Parathyroid adenoma (tissue), 2 donors: ENCODE measurements at regions not wholly inside any gene's neighbourhood (a gene's known extent, or its start where the extent isn't known, plus 50 kb on each side); places are given as distances from the start of the nearest gene placed in this dataset.
"Not testable (repeated sequence)": the region's sequence is repeated elsewhere in the genome, so short reads cannot be mapped to it uniquely, and the experiment has no call there.

Experiments
- H2AFZ ChIP-seq: fragments of 300-600 bp; sonication (generic); one replicate; pipeline ENCODE4 v1.7.0; 2017; ENCODE audit warnings: antibody characterized with exemption, mild to moderate bottlenecking
- H3K27ac ChIP-seq: fragments of 300-600 bp; sonication (generic); one replicate; pipeline ENCODE4 v1.7.0; 2017
- H3K27me3 ChIP-seq: fragments of 300-600 bp; sonication (generic); one replicate; pipeline ENCODE4 v1.7.0; 2017; ENCODE audit warnings: low read length; ENCODE audit not compliant: control insufficient read depth, insufficient read depth
- H3K36me3 ChIP-seq: fragments of 300-600 bp; sonication (generic); one replicate; pipeline ENCODE4 v1.7.0; 2017; ENCODE audit warnings: low read length; ENCODE audit not compliant: control insufficient read depth, insufficient read depth
- H3K4me1 ChIP-seq: fragments of 300-600 bp; sonication (generic); one replicate; pipeline ENCODE4 v1.7.0; 2017; ENCODE audit warnings: control low read depth
- H3K4me2 ChIP-seq: fragments of 300-600 bp; sonication (generic); one replicate; pipeline ENCODE4 v1.7.0; 2017; ENCODE audit warnings: low read length
- H3K4me3 ChIP-seq: fragments of 300-600 bp; sonication (generic); one replicate; pipeline ENCODE4 v1.7.0; 2017; ENCODE audit warnings: low read depth, low read length
- H3K79me2 ChIP-seq: fragments of 300-600 bp; sonication (generic); one replicate; pipeline ENCODE4 v1.7.0; 2017; ENCODE audit warnings: control low read depth
- H3K9ac ChIP-seq: fragments of 300-600 bp; sonication (generic); one replicate; pipeline ENCODE4 v1.7.0; 2017; ENCODE audit warnings: mild to moderate bottlenecking
- H3K9me3 ChIP-seq: fragments of 300-600 bp; sonication (generic); one replicate; pipeline ENCODE4 v1.7.0; 2017; ENCODE audit warnings: low read length; ENCODE audit not compliant: control insufficient read depth
- CTCF ChIP-seq: fragments of 300-600 bp; sonication (generic); IDR thresholded peaks from one replicate; pipeline ENCODE4 v1.7.0; 2017; ENCODE audit warnings: antibody characterized with exemption, mild to moderate bottlenecking
- donor health status: primary hyperparathyroidism.

- Histone ChIP-seq H3K27ac (no peak overlapping the region), H2AFZ (no peak overlapping the region), H3K79me2 (no peaks in the 10 kb centered on the region), H3K9me3 (no peaks in the 10 kb centered on the region), H3K9ac (no peak overlapping the region), H3K36me3 (no peaks in the 10 kb centered on the region), H3K4me1 (no peaks in the 10 kb centered on the region), H3K4me3 (no peak overlapping the region), H3K27me3 (no peaks in the 10 kb centered on the region), H3K4me2 (no peak overlapping the region)
- no peak for TF ChIP-seq CTCF
Observed at GRCh38 chr9:22170556-22170955, 161.5 kb upstream of the CDKN2B start.

- no peak overlapping the region for H3K9ac ChIP-seq
- no peaks in the 10 kb centered on the region for H3K79me2 ChIP-seq
- no peak for TF ChIP-seq CTCF
- H2AFZ ChIP-seq, result no peak overlapping the region
- no peaks in the 10 kb centered on the region for H3K4me1 ChIP-seq
- H3K27ac ChIP-seq, result no peak overlapping the region
- H3K9me3 ChIP-seq, result no peaks in the 10 kb centered on the region
- no peaks in the 10 kb centered on the region for H3K27me3 ChIP-seq
- H3K4me2 ChIP-seq, result no peak overlapping the region
- no peaks in the 10 kb centered on the region for H3K36me3 ChIP-seq
- H3K4me3 ChIP-seq, result no peak overlapping the region
Observed at GRCh38 chr9:22170990-22171670, 162.0 kb upstream of the CDKN2B start.

GRCh38 chr9:22171691-22172090 is 162.6 kb upstream of the CDKN2B start:
- Histone ChIP-seq H3K9me3 (no peaks in the 10 kb centered on the region), H3K9ac (no peak overlapping the region), H3K79me2 (no peaks in the 10 kb centered on the region), H3K4me3 (no peak overlapping the region), H3K4me2 (no peak overlapping the region), H3K4me1 (no peaks in the 10 kb centered on the region), H3K27me3 (no peaks in the 10 kb centered on the region), H2AFZ (no peak overlapping the region), H3K36me3 (no peaks in the 10 kb centered on the region), H3K27ac (no peak overlapping the region)
- TF ChIP-seq CTCF, result no peak

GRCh38 chr9:22173908-22174307 is 164.8 kb upstream of the CDKN2B start:
- Histone ChIP-seq H3K9ac (no peak overlapping the region), H3K4me3 (no peak overlapping the region), H3K9me3 (no peaks in the 10 kb centered on the region), H2AFZ (no peak overlapping the region), H3K4me2 (no peak overlapping the region), H3K27ac (no peak overlapping the region), H3K27me3 (no peaks in the 10 kb centered on the region), H3K79me2 (no peaks in the 10 kb centered on the region), H3K4me1 (no peaks in the 10 kb centered on the region), H3K36me3 (no peaks in the 10 kb centered on the region)
- no peak for TF ChIP-seq CTCF

- Histone ChIP-seq H3K27me3 (no peaks in the 10 kb centered on the region), H3K4me1 (no peaks in the 10 kb centered on the region), H3K79me2 (no peaks in the 10 kb centered on the region), H2AFZ (no peak overlapping the region), H3K36me3 (no peaks in the 10 kb centered on the region), H3K9ac (no peak overlapping the region), H3K27ac (no peak overlapping the region), H3K4me3 (no peak overlapping the region), H3K9me3 (no peaks in the 10 kb centered on the region), H3K4me2 (no peak overlapping the region)
- no peak for TF ChIP-seq CTCF
Observed at GRCh38 chr9:22175972-22176545, 167.0 kb upstream of the CDKN2B start.

GRCh38 chr9:22181021-22181420 is 171.9 kb upstream of the CDKN2B start:
- not testable (repeated sequence) for H3K27me3 ChIP-seq, H3K36me3 ChIP-seq, H3K79me2 ChIP-seq, H3K9ac ChIP-seq, H3K9me3 ChIP-seq, H3K27ac ChIP-seq, H3K4me1 ChIP-seq, H3K4me2 ChIP-seq, H2AFZ ChIP-seq, H3K4me3 ChIP-seq
